GM12874 (cell line): ENCODE measurements at regions not wholly inside any gene's neighbourhood (a gene's known extent, or its start where the extent isn't known, plus 50 kb on each side); places are given as distances from the start of the nearest gene placed in this dataset.

Experiments used
- TF ChIP-seq, protein P1 (sequence below): IDR thresholded peaks from 2 replicates; pipeline ENCODE4 v1.5.1; 2011; ENCODE audit warnings: low read depth, mild to moderate bottlenecking, control low read depth, low read length, moderate library complexity; ENCODE audit not compliant: insufficient read depth

- TF ChIP-seq, protein P1, sequence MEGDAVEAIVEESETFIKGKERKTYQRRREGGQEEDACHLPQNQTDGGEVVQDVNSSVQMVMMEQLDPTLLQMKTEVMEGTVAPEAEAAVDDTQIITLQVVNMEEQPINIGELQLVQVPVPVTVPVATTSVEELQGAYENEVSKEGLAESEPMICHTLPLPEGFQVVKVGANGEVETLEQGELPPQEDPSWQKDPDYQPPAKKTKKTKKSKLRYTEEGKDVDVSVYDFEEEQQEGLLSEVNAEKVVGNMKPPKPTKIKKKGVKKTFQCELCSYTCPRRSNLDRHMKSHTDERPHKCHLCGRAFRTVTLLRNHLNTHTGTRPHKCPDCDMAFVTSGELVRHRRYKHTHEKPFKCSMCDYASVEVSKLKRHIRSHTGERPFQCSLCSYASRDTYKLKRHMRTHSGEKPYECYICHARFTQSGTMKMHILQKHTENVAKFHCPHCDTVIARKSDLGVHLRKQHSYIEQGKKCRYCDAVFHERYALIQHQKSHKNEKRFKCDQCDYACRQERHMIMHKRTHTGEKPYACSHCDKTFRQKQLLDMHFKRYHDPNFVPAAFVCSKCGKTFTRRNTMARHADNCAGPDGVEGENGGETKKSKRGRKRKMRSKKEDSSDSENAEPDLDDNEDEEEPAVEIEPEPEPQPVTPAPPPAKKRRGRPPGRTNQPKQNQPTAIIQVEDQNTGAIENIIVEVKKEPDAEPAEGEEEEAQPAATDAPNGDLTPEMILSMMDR, result no peak
These were observed 56.2 kb upstream of the TNPO1 start for GRCh38 chr5:72760259-72760658.

DNA sequence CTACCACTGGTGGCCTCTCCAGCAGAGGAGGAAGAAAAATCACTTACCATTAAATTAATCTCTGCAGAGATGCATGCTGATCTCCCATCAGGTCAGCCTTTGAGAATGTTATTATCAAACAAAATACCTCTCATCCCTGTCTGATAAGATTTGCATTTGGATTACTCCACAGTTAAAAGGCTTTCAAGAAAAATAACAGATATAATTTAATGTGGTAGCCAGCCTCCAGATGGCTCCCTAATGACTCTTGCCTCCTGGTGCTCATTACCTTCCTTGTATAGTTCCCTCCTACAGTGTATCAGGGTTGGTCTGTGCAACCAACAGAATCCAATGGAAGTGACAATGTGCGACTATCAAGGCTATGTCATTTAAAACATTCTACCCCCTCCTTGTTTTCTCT, 63.6 kb upstream of the TNPO1 start:
- TF ChIP-seq, protein P1, result no peak

GRCh38 chr5:72749362-72749997, 67.0 kb upstream of the TNPO1 start:
- TF ChIP-seq, protein P1, result no peak

GRCh38 chr5:72747826-72748225, 68.6 kb upstream of the TNPO1 start:
- TF ChIP-seq, protein P1, result no peak

DNA sequence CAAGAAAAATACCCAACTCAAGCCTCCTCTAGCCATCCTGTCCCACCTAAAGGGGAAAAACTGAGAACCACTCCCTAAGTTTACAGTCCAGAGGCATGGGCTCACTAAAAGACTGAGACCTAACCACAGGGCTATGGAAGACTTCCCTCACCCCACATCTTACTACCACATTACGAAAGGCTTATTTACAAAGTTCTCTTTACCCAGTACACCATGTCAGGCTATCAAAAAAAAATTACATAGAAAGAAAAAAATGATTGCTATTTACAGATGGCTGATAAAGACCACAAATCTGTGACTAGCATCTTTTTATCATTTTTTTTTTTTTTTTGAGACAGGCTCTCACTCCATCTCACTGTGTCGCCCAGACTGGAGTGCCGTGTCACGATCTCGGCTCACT, 69.7 kb upstream of the TNPO1 start:
- TF ChIP-seq, protein P1, result no peak

DNA sequence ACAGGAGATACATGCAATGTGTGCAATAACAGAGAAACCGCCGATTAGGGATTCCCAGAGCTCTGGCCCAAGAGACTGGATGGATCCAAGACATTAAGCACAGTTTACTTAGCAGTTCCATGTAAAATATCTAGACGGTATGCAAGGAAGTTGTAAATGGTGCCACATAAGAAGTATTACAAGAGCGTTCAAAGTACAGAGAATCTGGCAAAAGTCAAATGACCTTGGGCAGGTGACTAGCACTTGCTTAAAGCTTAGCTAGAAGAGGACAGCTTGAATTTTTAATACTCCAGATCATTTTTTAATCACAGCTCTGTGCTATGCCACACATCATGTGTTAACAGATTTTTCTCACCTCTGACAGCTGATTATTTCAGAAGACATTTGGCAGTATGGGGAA, 72.3 kb upstream of the TNPO1 start:
- TF ChIP-seq, protein P1, result no peak

GRCh38 chr5:72741805-72742204, 74.7 kb upstream of the TNPO1 start:
- TF ChIP-seq, protein P1, result no peak

DNA sequence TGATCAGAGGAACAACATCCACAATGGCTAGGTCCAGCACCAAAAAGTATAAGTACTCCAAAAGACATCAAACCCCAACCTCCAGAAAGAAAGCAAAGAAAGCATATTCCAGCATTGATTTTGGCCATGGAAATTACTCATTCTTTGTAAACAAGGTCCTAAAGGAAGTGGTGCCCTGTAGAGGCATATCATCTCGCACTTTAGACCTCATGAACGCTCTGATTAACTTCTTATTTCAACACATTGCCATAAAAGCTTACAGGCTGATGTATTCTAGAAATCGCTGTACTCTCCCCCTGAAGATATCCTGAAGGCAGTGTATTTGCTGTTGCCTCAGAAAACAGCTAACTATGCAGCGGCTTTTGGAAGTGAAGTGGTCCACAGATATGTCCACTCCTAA, 82.7 kb upstream of the TNPO1 start:
- TF ChIP-seq, protein P1, result no peak
